GM21786 (cell line): ENCODE measurements at regions not wholly inside any gene's neighbourhood (a gene's known extent, or its start where the extent isn't known, plus 50 kb on each side); places are given as distances from the start of the nearest gene placed in this dataset.
"Not testable (repeated sequence)": the region's sequence is repeated elsewhere in the genome, so short reads cannot be mapped to it uniquely, and the experiment has no call there.

Source experiments
- ATAC-seq: cut with Tn5 transposase; IDR thresholded peaks from one replicate; pipeline ENCODE4 v1.9.1; 2021; ENCODE audit not compliant: unreplicated experiment

- not testable (repeated sequence) for ATAC-seq
Measured at GRCh38 chr7:159335181-159335926, 190.7 kb upstream of the VIPR2 start.

- ATAC-seq: not testable (repeated sequence)
Measured at GRCh38 chr7:159332854-159333479, 188.3 kb upstream of the VIPR2 start.

GRCh38 chr7:159331462-159331861, 186.8 kb upstream of the VIPR2 start:
- ATAC-seq: no peak

- no peak for ATAC-seq
Measured at GRCh38 chr7:159329818-159330378, 185.2 kb upstream of the VIPR2 start.

GRCh38 chr7:159328096-159328495, 183.4 kb upstream of the VIPR2 start:
- ATAC-seq: no peak

GRCh38 chr7:159323359-159323758, 178.7 kb upstream of the VIPR2 start:
- ATAC-seq: no peak

GRCh38 chr7:159321278-159321677, 176.6 kb upstream of the VIPR2 start:
- ATAC-seq: no peak

- no peak for ATAC-seq
Measured at GRCh38 chr7:159318682-159319351, 174.2 kb upstream of the VIPR2 start.

GRCh38 chr7:159317294-159317693, 172.6 kb upstream of the VIPR2 start:
- no peak for ATAC-seq

GRCh38 chr7:159311172-159311494, 166.5 kb upstream of the VIPR2 start:
- no peak for ATAC-seq

- no peak for ATAC-seq
Measured at GRCh38 chr7:159310457-159311171, 165.9 kb upstream of the VIPR2 start.

GRCh38 chr7:159309214-159309613, 164.5 kb upstream of the VIPR2 start:
- ATAC-seq: not testable (repeated sequence)

GRCh38 chr7:159306012-159306411, 161.3 kb upstream of the VIPR2 start:
- no peak for ATAC-seq

GRCh38 chr7:159305185-159305584, 160.5 kb upstream of the VIPR2 start:
- not testable (repeated sequence) for ATAC-seq

GRCh38 chr7:159303510-159303909, 158.8 kb upstream of the VIPR2 start:
- not testable (repeated sequence) for ATAC-seq

- no peak for ATAC-seq
Measured at GRCh38 chr7:159296093-159296681, 151.5 kb upstream of the VIPR2 start.

- not testable (repeated sequence) for ATAC-seq
Measured at GRCh38 chr7:159286487-159286886, 141.8 kb upstream of the VIPR2 start.

GRCh38 chr7:159281573-159281972, 136.9 kb upstream of the VIPR2 start:
- ATAC-seq: no peak

- no peak for ATAC-seq
Measured at GRCh38 chr7:159280008-159280407, 135.3 kb upstream of the VIPR2 start.

- ATAC-seq: no peak
Measured at GRCh38 chr7:159272739-159273138, 128.1 kb upstream of the VIPR2 start.

- ATAC-seq: no peak
Measured at GRCh38 chr7:159271781-159272180, 127.1 kb upstream of the VIPR2 start.
